GM23248 (cell line): ENCODE measurements at regions not wholly inside any gene's neighbourhood (a gene's known extent, or its start where the extent isn't known, plus 50 kb on each side); places are given as distances from the start of the nearest gene placed in this dataset.
"Not testable (repeated sequence)": the region's sequence is repeated elsewhere in the genome, so short reads cannot be mapped to it uniquely, and the experiment has no call there.

ENCODE experiments used
- EZH2 ChIP-seq: fragments of 200-600 bp; sonication (generic); IDR thresholded peaks from 2 replicates; pipeline ENCODE4 v1.6.1; 2018; ENCODE audit warnings: antibody characterized with exemption, mild to moderate bottlenecking; ENCODE audit not compliant: insufficient read depth, poor library complexity, severe bottlenecking
- EZH2phosphoT487 ChIP-seq: fragments of 200-600 bp; sonication (generic); IDR thresholded peaks from 2 replicates; pipeline ENCODE4 v1.6.1; 2018; ENCODE audit warnings: antibody characterized with exemption, moderate library complexity, mild to moderate bottlenecking, low read depth; ENCODE audit not compliant: insufficient read depth

DNA sequence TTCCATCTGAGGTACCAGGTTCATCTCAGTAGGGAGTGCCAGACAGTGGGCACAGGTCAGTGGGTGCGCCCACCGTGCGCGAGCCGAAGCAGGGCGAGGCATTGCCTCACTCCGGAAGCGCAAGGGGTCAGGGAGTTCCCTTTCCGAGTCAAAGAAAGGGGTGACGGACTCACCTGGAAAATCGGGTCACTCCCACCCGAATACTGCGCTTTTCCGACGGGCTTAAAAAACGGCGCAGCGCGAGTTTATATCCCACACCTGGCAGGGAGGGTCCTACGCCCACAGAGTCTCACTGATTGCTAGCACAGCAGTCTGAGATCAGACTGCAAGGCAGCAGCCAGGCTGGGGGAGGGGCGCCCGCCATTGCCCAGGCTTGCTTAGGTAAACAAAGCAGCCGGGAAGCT, 101.5 kb upstream of the POMZP3 start:
- not testable (repeated sequence) for TF ChIP-seq EZH2phosphoT487, EZH2
